ENCODE measurements at regions not wholly inside any gene's neighbourhood (a gene's known extent, or its start where the extent isn't known, plus 50 kb on each side); places are given as distances from the start of the nearest gene placed in this dataset.

- DNase-seq (ENCODE audit: low read depth in 2 of 3, low spot score in 2 of 3) = no peak
These were observed 49.7 kb upstream of the ACP3 start for GRCh38 chr3:132267391-132267993.

All from hematopoietic multipotent progenitor cell (in vitro differentiated cells).